HG03108 (cell line): ENCODE measurements at regions not wholly inside any gene's neighbourhood (a gene's known extent, or its start where the extent isn't known, plus 50 kb on each side); places are given as distances from the start of the nearest gene placed in this dataset.

Experiments used
- ATAC-seq: cut with Tn5 transposase; IDR thresholded peaks from one replicate; pipeline ENCODE4 v1.9.1; 2021; ENCODE audit warnings: moderate library complexity; ENCODE audit not compliant: unreplicated experiment

DNA sequence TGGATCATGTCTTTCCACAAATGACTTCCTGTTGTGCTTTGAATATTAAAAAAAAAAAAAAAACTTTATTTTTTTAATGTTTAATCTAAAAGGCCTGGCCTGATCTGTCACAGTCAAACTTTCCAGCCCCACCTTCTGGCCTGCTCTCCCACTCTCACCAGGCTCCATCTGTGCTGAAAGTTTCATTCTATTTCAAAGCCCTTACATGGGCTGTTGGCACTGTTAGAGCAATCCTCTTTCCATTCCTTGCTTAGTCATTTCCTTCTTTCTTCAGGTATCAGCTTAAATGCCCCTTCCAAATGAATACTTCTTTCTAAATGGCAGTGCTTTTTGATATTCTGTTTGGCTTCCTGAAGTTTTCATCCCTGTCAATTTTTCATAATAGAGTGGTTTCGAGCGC is 1104.8 kb upstream of the C9orf72 start:
- ATAC-seq: no peak

DNA sequence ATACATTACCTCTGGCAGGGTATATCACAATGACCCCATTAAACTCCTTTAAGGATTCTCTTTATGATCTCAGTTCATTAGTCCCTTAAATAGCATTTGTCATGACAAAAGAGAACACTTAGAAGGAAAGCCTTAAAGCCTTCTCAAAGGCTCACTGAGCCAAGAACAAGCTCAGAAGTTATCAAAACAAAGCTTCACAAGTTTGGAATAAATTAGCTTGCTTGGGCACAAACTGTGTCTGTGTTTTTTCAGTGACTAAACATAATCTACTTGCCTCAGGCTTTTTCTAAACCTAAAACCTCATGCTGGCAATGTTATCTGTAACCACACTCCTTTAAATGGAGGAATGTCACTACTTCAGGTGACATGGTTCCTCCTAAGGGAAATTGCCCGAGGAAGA is 1114.9 kb upstream of the C9orf72 start:
- no peak for ATAC-seq

DNA sequence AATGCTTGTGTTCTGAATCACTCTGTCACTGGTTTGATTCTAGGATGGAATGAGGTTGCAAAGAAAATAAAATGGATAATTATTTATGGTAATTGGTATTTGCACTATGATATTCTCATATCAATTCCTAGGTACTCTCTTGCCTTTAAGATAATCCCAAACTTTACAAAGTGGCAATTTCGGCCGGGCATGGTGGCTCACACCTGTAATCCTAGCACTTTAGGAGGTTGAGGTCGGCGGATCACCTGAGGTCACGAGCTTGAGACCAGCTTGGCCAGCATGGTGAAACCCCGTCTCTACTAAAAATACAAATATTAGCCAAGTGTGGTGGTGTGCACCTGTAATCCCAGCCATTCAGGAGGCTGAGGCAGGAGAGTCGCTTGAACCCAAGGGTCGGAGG is 1118.7 kb upstream of the C9orf72 start:
- no peak for ATAC-seq

DNA sequence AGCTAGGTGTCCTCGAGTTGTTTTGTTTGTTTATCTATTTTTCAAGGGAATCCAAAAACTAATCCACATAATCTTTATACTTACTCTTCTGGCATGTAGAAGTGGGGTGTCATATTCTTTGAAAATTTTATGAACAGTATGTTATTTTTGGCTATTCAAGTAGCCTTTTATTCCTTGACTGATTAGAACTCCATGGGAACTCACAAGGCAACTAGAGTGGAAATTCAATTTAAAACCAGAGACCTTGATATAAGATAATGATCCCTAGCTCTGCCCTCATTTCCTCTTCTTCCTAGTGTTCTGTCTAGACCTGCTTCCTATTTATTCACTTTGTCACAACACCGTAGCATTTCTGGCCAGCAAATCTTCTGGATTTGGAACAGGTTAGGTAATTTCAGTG is 1123.7 kb upstream of the C9orf72 start:
- ATAC-seq: no peak

DNA sequence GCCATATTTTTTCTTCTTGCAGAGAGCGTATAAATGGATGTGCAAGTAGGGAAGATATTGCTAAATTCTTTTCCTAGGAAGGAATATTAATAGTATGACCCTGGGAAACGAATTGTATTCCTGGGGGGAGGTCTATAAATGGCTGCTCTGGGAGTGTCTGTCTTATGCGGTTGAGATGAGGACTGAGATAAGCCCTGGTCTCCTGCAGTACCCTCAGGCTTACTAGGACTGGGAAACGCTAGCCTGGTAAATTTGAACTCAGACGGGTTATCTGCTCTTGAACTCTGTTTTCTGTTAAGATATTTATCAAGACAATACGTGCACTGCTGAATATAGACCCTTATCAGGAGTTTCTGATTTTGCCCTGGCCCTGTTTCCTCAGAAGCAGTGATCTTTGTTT is 1126.4 kb upstream of the C9orf72 start:
- ATAC-seq: no peak

DNA sequence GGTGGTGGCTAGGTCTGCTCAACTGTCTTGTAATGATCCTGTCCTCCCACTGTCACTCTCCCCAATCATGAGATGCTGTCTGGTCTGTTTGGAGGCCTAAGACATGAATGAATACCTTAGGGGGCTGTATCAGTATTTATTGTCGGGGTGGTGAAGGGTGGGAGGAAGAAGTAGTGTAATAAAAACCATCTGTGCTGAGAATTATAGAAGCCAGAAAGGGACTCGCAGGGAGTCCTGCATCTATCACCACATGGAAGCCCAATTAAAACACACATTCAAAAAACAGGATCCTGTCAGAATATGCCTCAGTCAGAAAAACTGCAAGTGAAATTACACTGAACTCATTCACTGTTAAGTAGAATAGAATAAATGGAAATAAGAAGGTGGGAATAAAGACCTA is 1134.3 kb upstream of the C9orf72 start:
- ATAC-seq: no peak

DNA sequence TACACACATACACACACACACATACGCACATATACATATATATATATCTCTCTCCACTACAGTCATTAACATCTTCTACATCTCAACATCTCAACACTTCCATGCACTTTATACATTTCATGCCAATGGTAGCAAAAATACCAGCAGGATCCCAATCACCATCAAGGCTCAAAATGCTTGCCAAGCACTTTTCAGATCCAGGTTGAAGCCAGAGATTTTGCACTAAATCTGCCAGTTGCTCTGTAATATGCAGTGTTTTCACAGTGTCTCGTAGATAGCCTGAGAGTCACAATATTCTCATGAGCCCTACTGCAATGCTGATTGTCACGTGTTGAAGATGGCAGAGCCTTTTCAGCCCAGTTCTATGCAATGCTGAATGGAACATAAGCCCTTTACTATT is 1140.9 kb upstream of the C9orf72 start:
- no peak for ATAC-seq

DNA sequence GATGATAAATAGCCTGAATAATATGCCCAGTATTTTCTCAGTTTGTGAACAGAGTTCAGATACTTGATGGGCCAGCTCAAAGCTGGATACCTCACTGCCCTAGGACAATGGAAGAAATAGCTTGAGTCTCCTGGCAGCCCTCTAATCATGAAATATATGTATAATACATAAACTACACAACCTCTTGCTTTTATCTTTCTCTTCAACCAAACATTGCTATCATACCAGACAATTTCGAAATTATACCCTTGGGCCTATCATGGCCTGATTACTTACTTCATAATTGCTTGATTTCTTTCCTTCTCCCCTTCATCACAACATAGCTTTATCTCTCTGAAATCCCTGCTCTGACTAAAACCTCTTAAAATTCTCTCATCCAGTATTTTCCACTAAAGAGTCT is 1144.9 kb upstream of the C9orf72 start:
- ATAC-seq: no peak

DNA sequence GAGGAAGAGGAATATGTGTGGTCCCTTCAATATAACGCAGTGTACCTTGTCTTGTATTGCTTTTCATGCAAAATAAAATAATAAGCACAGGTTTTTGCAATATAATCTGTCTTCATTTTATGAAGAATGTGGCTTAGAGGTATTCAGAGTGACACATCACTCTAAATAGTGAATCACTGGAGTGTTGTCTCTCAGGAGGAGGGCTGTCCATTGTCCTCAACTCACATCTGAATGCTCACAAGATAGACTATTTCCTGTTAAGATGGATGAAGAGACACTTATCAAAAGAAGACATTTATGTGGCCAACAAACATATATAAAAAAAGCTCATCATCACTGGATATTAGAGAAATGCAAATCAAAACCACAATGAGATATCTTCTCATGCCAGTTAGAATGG is 1147.5 kb upstream of the C9orf72 start:
- no peak for ATAC-seq

DNA sequence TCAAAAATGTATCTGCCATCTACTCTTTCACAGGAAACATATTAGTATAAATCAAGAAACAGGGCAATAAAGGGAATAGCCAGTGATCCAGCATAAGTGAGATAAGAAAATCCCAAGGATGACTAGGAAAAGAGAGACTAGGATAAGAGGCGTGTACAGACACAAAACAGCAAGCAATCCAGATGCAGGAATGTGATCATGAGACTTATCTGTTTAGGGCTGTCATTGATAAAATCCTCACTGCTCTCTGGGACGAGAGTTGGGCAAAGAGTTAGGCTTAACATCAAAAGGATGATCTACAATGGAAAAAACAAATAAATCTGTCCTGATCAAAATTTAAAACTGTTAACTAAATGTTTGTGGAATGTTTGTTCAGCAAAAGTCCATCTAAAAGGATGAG is 1156.8 kb upstream of the C9orf72 start:
- no peak for ATAC-seq

DNA sequence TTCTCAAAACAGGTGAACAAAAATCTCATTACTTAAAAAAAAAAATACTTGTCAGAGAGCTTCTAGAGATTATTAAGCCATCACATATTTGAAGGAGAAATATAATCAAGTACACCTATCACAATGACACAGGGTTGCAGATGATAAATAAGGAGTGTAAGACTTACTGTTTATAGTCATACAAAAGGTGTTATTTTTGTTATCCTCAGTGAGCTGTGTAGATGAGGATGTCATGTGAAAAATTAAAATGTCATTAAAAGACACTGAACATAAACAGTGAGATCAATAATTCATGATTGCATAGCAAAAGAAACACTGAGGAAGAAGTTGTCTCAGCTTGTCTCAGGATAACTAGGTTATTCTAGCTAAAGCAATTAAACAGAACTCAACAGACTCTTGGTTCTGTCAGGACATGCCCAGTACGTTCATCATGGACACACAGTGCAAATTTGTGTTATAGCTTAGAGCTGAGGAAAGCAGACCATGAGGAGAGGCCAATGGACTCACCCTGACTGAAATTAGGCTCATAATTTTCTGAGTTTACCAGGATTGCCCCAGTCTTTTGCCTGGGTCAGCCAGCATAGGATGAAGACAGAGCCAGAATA is 1162.6 kb upstream of the C9orf72 start:
- no peak for ATAC-seq

DNA sequence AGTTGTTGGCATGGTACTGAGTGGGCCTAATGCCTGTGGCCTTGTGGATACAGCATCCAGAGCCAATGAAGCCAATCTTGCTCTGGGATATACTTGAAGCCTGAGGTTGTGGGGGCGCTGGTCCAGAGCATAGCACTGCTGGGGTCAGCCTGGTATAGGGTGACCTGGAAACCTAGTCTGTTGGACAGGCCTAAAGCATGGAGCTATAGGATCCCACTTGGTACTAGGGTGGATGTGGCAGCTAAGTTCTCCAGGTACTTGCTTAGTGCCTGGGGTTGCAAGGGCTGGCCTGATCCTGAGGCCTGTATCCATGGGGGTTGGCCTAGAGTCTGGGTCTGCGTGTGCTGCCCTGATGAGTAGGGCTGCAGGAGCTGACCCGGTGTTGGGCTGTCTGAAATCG is 1168.2 kb upstream of the C9orf72 start:
- ATAC-seq: no peak

DNA sequence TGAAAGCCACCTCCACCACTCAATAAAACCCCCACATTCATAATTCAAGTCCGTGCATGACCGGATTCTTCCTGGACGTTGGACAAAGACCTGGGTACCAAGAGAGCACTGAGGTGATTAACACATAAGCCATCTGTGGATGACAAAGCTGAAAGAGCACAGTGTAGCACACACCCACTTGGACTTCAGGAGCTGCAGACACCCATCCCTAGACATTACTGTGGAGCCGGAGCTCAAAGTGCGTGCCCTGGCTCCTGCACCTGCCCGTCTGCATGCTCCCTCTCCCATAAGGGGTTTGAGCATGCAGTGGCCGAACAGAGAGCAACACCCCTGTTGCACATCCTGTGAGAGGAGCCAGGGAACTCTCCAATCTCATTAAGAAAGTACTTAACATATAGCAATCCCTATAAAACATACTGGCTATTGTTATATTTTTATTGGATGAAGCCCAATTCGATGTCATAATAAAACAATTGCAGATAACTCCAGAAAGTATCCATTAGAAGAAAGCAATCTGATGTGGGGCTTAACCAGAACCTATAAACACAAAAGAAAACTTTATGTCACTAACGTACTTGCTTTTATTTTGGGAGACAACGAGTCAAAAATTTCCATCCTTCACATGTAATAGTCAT is 1174.2 kb upstream of the C9orf72 start:
- no peak for ATAC-seq

DNA sequence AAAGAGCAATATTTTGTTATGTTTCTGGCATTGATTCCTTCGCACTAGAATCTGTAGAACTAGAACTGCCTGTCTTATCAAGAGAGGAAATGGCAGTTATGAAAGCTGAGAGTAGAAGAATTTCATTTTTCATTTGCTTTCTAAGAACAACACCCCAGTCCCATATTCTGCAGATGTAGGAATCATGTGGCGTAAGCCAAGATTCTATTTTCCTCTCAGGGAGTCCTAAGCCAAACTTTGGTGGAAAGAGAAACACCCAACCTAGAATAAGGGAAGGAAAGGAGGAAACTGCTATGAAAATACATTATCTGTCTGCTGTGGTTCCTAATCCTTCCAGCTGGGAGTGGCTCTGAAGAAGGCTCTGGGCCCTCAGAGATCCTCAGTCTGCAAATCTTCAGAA is 1176.9 kb upstream of the C9orf72 start:
- ATAC-seq: no peak

DNA sequence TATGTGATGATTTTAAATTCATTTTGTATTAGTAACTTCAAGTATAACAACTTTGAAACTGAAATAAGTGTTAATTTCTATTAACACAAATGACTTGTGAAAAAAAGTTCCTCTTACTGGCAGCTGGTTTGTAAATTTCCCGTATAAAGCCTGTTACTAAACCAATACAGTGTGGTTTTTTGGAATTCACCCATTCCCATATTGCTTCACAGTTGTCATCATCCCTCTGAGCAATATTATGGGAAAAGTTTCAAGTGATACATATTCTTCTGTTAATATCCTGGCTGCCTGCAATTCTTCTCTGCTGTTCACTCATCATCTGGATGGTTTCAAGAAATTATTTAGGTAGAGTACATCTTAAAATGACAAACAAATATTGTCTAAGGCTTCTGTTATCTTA is 1185.1 kb upstream of the C9orf72 start:
- no peak for ATAC-seq

DNA sequence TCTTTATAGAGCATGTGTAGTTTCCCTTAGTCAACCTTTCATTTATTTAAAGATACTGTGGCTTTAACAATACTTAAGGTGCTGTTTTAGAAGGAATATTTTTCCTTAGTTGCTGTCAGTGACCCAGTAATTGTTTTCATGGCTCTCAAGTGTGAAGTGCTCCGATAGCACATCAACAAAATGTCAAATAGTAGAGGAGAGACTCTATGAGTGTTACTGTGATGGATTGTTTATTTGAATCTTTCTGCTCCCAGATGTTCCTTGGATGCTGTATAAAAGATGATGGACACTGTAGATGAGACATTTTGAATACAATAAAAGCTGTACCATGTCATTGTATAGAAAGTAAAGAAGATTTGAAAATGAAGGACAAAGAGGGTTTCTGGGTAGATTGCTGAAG is 1185.7 kb upstream of the C9orf72 start:
- ATAC-seq: no peak

DNA sequence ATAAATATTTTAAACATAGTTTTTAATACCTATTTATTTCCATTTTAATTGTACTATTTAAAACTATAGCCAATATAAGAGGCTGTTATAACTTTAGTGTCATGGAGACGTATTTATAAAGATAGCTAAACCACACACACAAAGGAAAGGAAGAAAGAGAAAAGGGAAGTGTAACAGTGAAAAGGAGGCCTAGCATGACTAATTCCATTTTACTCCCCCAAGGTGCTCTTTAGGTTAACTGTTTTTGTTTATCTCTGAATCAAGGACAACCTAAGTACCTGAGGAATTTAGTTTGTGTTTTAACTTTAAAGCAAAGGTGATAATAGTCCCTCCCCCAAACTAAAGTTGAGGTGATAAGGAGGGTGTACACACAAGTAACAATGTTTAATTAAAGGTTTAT is 1188.9 kb upstream of the C9orf72 start:
- ATAC-seq: no peak

DNA sequence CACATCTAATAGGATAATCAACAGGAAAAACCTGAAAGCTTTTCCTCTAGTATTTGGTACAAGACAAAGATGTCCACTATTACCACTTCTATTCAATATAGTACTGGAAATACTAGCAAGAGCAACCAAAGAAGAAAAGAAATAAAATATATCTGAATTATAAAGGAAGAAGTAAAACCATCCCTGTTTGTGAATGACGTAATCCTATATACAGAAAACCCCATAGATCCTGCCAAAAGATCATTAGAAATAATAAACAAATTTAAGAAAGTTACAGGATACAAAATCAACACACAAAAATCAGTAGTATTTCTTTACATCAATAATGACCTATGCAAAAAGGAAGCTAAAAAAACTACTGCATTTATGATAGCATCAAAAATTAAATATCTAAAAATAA is 1191.3 kb upstream of the C9orf72 start:
- ATAC-seq: no peak

DNA sequence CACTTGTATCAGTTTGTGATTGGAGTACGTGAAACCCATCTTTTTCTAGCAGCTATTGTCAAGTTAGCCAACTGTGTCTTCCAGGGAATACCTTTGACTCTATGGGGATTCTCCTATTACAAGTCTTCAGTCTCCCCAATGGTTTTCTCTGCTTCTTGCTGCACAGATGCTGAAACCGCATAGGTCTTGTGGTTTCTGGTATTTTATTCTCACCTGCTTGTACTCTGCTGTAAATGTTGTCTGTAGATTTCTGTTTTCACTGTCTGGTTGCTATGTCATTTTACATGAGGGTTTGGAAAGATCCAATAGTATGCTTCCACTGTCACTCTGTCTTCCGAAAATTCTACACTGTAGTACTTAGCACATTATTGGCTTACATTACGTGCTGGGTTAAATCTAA is 1196.9 kb upstream of the C9orf72 start:
- no peak for ATAC-seq

DNA sequence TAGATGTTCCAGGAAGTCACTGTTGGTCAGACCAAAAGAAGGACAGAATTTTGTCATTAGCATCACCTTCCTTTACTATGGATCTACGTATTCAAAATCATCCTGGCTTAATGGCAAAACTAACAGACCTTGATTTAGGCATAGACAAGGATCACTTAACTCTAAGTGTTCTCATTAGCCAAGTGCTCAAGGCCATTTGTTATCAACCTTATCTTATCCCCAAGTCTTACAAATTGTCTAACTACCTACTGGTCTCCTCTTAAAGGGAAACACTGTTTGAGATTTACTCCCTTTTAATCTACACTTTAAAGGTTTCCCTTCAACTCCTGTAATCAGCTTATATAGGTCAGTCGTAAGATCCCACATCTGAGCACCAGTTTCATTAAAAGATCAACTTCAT is 1197.5 kb upstream of the C9orf72 start:
- no peak for ATAC-seq

DNA sequence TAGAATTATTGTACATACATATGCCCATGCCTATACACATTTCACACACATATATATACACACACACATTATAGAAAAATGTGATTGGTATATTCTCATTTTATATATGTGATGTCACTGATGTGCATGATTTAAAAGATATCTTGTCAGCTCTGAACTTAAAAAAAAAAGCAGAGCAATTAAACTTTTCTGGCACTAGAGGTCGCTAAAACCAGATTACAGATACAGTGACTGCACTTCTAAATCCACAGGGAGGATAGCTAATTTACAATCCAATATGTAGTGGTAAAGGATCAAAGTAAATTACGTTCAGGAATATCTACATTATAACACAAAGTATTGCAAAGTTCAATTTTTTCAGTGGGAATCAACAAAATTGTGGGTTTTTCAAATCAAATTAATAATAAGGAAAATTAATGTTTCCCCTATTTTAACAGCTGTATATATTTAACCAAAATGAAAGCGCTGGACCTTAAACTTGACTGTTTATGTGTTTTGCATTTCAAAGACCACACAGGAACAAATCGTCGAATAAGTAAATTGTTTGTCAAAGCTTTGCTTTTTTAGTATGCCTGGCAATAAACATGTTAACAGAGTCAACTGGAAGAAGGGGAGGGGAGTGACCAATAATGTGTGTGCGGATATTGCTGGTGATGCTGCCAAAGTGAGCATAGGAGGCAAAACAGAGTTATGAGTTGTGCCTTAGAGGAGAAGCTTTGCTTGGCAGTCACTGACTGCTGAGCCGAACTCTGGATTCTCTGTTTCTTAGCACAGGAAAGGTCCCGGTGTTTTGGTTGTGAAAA is 1201.4 kb upstream of the C9orf72 start:
- no peak for ATAC-seq

DNA sequence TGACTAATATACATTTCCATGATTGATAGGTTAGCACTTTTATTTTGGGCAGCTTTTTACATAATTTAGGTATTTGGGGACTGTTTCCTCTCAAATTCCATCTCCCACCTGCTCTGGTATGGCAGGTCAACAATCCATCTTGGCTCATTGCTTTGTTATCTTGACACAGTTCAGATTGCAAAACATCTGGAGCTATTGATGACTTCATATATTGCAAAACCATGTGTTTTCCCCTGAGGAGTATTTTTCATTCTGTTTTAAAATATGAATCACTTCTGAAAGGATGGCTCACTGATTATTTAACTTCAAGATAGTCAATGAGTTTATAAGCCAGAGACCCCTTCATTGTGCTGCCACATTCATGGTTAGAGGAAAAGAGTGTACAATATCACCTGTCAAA is 1206.0 kb upstream of the C9orf72 start:
- no peak for ATAC-seq
